GM13976 (cell line): ENCODE measurements at regions not wholly inside any gene's neighbourhood (a gene's known extent, or its start where the extent isn't known, plus 50 kb on each side); places are given as distances from the start of the nearest gene placed in this dataset.

Experiments used
- DNase-seq: peaks from one replicate; pipeline ENCODE4 v3.0.0; 2012; ENCODE audit warnings: low spot score
- CTCF ChIP-seq: IDR thresholded peaks from 2 replicates; pipeline ENCODE4 v1.5.1; 2012; ENCODE audit warnings: borderline replicate concordance, mild to moderate bottlenecking; ENCODE audit not compliant: insufficient read depth; ENCODE audit errors: extremely low read depth, missing control alignments, control extremely low read depth
- in situ Hi-C: fragments of 300-500 bp; cut with MboI; formaldehyde crosslinking; loops from one replicate; pipeline ENCODE4 v1.12.0; 2022; ENCODE audit warnings: low sequenced_read_pairs, mixed read lengths, inconsistent platforms; ENCODE audit not compliant: unreplicated experiment

GRCh38 chr5:155514105-155514563 is 500.6 kb downstream of the KIF4B start:
- in situ Hi-C loops = no loop called here
- no peak for DNase-seq
- no peak for TF ChIP-seq CTCF

GRCh38 chr5:155522540-155522939 is 509.0 kb downstream of the KIF4B start:
- no peak for DNase-seq
- no peak for TF ChIP-seq CTCF
- in situ Hi-C loops = no loop called here

DNA sequence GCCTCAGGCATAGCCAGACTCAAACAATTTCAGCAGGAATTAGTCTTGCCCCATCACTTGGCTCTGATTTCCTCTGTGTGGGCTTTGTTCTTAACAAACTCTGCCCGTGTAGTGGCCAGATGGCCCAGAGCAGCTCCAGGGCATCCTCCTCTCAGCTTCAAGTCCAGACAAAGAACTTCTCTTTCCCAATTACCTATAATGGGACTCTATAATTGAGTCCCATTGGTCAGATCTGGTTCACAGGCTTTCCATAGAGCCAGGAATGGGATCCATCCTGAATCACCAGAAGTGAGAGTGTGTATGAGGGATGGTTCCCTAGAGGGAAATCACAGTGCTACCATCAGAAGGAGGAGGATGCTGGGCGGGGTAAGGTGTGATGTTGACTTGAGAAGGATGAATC is 515.8 kb downstream of the KIF4B start:
- in situ Hi-C loops = no loop called here
- DNase-seq = no peak
- TF ChIP-seq CTCF = no peak

GRCh38 chr5:155530046-155530445 is 516.5 kb downstream of the KIF4B start:
- DNase-seq = no peak
- no peak for TF ChIP-seq CTCF
- in situ Hi-C loops = no loop called here

DNA sequence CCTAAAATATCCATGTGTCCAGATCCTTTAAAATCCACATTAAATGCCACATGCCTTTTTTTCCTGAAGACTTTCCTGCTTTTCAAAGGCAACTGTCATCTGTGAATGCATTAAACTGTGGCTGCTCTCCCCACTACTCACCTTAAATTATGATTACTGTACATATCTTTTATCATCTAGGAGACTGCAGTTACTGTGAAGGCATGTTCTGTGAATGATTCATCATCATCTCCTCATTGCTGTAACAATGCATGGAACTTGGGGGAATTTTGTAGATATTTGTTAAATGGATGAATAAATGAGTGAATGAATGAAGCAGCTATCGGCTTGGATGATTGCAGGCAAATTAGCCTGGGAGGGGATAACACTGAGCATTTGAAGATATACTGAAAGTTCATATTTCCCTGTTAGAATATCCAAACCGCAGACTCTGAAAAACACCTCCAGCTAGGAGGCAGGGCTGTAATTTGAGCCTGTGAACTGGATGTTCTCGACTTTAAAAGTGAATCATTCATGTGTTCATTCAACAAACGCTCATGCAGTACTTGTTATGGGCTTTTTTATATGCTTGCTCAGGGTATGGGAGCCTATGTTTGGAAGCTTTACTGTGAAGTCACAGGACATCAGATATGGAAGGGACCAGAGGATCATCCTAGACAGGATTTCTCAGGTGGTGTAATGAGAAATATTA is 519.2 kb downstream of the KIF4B start:
- DNase-seq = no peak
- no peak for TF ChIP-seq CTCF
- in situ Hi-C loops = no loop called here

- no peak for TF ChIP-seq CTCF
- in situ Hi-C loops = no loop called here
- no peak for DNase-seq
Observed at GRCh38 chr5:155540000-155540595, 526.5 kb downstream of the KIF4B start.
